CD4-positive, CD25-positive, alpha-beta regulatory T cell (primary cell): ENCODE measurements at regions not wholly inside any gene's neighbourhood (a gene's known extent, or its start where the extent isn't known, plus 50 kb on each side); places are given as distances from the start of the nearest gene placed in this dataset.

Source experiments
- ATAC-seq, 2 donors: fragments of 150-1000 bp; cut with Tn5 transposase; one replicate each; pipeline ENCODE4 v1.10.0; 2021; ENCODE audit warnings: low read depth in 2 of 2, moderate number of reproducible peaks in 2 of 2, moderate library complexity in 1 of 2
- DNase-seq, 3 donors: peaks; one replicate each; pipeline versions ENCODE4 v3.0.0 to v3.0.0-alpha.2; 2012 to 2022; ENCODE audit warnings: mixed read lengths in 1 of 3
- H3K27ac ChIP-seq: one replicate; pipeline ENCODE4 v1.7.0; 2013; ENCODE audit warnings: mild to moderate bottlenecking, low read length; ENCODE audit not compliant: insufficient read depth, poor library complexity, severe bottlenecking
- H3K27me3 ChIP-seq: one replicate; pipeline ENCODE4 v1.7.0; 2013; ENCODE audit warnings: low read length; ENCODE audit not compliant: control insufficient read depth, insufficient read depth
- H3K36me3 ChIP-seq: one replicate; pipeline ENCODE4 v1.7.0; 2013; ENCODE audit warnings: mild to moderate bottlenecking, low read length, moderate library complexity; ENCODE audit not compliant: control insufficient read depth, insufficient read depth
- H3K4me1 ChIP-seq: 2 replicates; pipeline ENCODE4 v1.7.0; 2013; ENCODE audit warnings: mild to moderate bottlenecking, low read length; ENCODE audit not compliant: insufficient read depth, control insufficient read depth, poor library complexity, severe bottlenecking
- H3K4me3 ChIP-seq: one replicate; pipeline ENCODE4 v1.7.0; 2013; ENCODE audit warnings: low read depth, mild to moderate bottlenecking, low read length, moderate library complexity
- H3K9me3 ChIP-seq, 2 experiments: 1 replicate in 1 of 2; 2 replicates in 1 of 2; pipeline ENCODE4 v1.7.0; 2013; ENCODE audit warnings: low read length in 2 of 2, mild to moderate bottlenecking in 1 of 2, moderate library complexity in 1 of 2; ENCODE audit not compliant: control insufficient read depth in 2 of 2
- H3K27ac Mint-ChIP-seq, 3 donors: one replicate each; pipeline ENCODE4 v1.8.0; 2020 to 2022; ENCODE audit warnings: mild to moderate bottlenecking in 3 of 3, mixed read lengths in 3 of 3, moderate library complexity in 2 of 3
- H3K27me3 Mint-ChIP-seq: one replicate; pipeline ENCODE4 v1.8.0; 2022; ENCODE audit warnings: mild to moderate bottlenecking, mixed read lengths
- H3K36me3 Mint-ChIP-seq: one replicate; pipeline ENCODE4 v1.8.0; 2020; ENCODE audit warnings: mixed read lengths
- H3K4me1 Mint-ChIP-seq, 4 donors: one replicate each; pipeline ENCODE4 v1.8.0; 2020 to 2022; ENCODE audit warnings: mixed read lengths in 4 of 4, mild to moderate bottlenecking in 1 of 4
- H3K4me3 Mint-ChIP-seq, 4 donors: one replicate each; pipeline ENCODE4 v1.8.0; 2020 to 2022; ENCODE audit warnings: mild to moderate bottlenecking in 4 of 4, mixed read lengths in 4 of 4, moderate library complexity in 3 of 4
- H3K9me3 Mint-ChIP-seq, 7 donors: one replicate each; pipeline ENCODE4 v1.8.0; 2020 to 2022; ENCODE audit warnings: mixed read lengths in 7 of 7, mild to moderate bottlenecking in 3 of 7, moderate library complexity in 2 of 7

- H3K27me3 Mint-ChIP-seq, result no peaks in the 10 kb centered on the region
- no peaks in the 10 kb centered on the region for H3K36me3 Mint-ChIP-seq
- no peak overlapping the region for H3K4me3 ChIP-seq
- no peaks in the 10 kb centered on the region for H3K4me1 Mint-ChIP-seq
- no peak overlapping the region for H3K27ac ChIP-seq
- H3K36me3 ChIP-seq, result no peaks in the 10 kb centered on the region
- H3K4me3 Mint-ChIP-seq, result no peak overlapping the region
- H3K27me3 ChIP-seq, result no peaks in the 10 kb centered on the region
- ATAC-seq (no peak), DNase-seq (no peak)
- H3K27ac Mint-ChIP-seq, result no peak overlapping the region
- peaks cover 0 to 5% (median 0%) of the 10 kb centered on the region in 7 donors for H3K9me3 Mint-ChIP-seq
- no peaks in the 10 kb centered on the region for H3K9me3 ChIP-seq
- no peaks in the 10 kb centered on the region for H3K4me1 ChIP-seq
These were observed 184.6 kb upstream of the EGLN3 start for GRCh38 chr14:34135492-34135891.

GRCh38 chr14:34134484-34134883, 183.6 kb upstream of the EGLN3 start:
- Mint-ChIP-seq H3K36me3 (no peaks in the 10 kb centered on the region), H3K4me3 (no peak overlapping the region), H3K27me3 (no peaks in the 10 kb centered on the region), H3K27ac (no peak overlapping the region), H3K4me1 (no peaks in the 10 kb centered on the region), H3K9me3 (peaks cover 0 to 5% (median 0%) of the 10 kb centered on the region in 7 donors)
- Histone ChIP-seq H3K9me3 (no peaks in the 10 kb centered on the region), H3K27ac (no peak overlapping the region), H3K27me3 (no peaks in the 10 kb centered on the region), H3K4me1 (no peaks in the 10 kb centered on the region), H3K4me3 (no peak overlapping the region), H3K36me3 (no peaks in the 10 kb centered on the region)
- ATAC-seq, result no peak
- DNase-seq, result no peak

GRCh38 chr14:34129927-34130552, 179.2 kb upstream of the EGLN3 start:
- no peaks in the 10 kb centered on the region for H3K4me1 ChIP-seq
- no peaks in the 10 kb centered on the region for H3K9me3 ChIP-seq
- H3K27me3 ChIP-seq, result no peaks in the 10 kb centered on the region
- Mint-ChIP-seq H3K27me3 (no peaks in the 10 kb centered on the region), H3K4me1 (no peaks in the 10 kb centered on the region), H3K9me3 (peaks cover 0 to 2% (median 0%) of the 10 kb centered on the region in 7 donors), H3K4me3 (no peak overlapping the region), H3K36me3 (no peaks in the 10 kb centered on the region), H3K27ac (no peak overlapping the region)
- no peak overlapping the region for H3K4me3 ChIP-seq
- H3K36me3 ChIP-seq, result no peaks in the 10 kb centered on the region
- H3K27ac ChIP-seq, result no peak overlapping the region
- no peak for ATAC-seq
- DNase-seq, result no peak

GRCh38 chr14:34128665-34129064, 177.8 kb upstream of the EGLN3 start:
- Histone ChIP-seq H3K27ac (no peak overlapping the region), H3K4me3 (no peak overlapping the region), H3K27me3 (no peaks in the 10 kb centered on the region), H3K36me3 (no peaks in the 10 kb centered on the region), H3K4me1 (no peaks in the 10 kb centered on the region), H3K9me3 (no peaks in the 10 kb centered on the region)
- H3K27me3 Mint-ChIP-seq, result no peaks in the 10 kb centered on the region
- no peaks in the 10 kb centered on the region for H3K4me1 Mint-ChIP-seq
- H3K9me3 Mint-ChIP-seq, result peaks cover 0 to 2% (median 0%) of the 10 kb centered on the region in 7 donors
- H3K27ac Mint-ChIP-seq, result no peak overlapping the region
- H3K36me3 Mint-ChIP-seq, result no peaks in the 10 kb centered on the region
- DNase-seq (no peak), ATAC-seq (no peak)
- no peak overlapping the region for H3K4me3 Mint-ChIP-seq

- no peaks in the 10 kb centered on the region for H3K4me1 ChIP-seq
- no peaks in the 10 kb centered on the region for H3K27me3 ChIP-seq
- no peak overlapping the region for H3K4me3 Mint-ChIP-seq
- no peak overlapping the region for H3K4me3 ChIP-seq
- peaks cover 0 to 1% (median 0%) of the 10 kb centered on the region in 7 donors for H3K9me3 Mint-ChIP-seq
- no peaks in the 10 kb centered on the region for H3K27me3 Mint-ChIP-seq
- DNase-seq (no peak), ATAC-seq (no peak)
- H3K27ac Mint-ChIP-seq, result no peak overlapping the region
- no peaks in the 10 kb centered on the region for H3K36me3 ChIP-seq
- H3K4me1 Mint-ChIP-seq, result no peaks in the 10 kb centered on the region
- no peaks in the 10 kb centered on the region for H3K9me3 ChIP-seq
- no peaks in the 10 kb centered on the region for H3K36me3 Mint-ChIP-seq
- no peak overlapping the region for H3K27ac ChIP-seq
These were observed 175.7 kb upstream of the EGLN3 start for GRCh38 chr14:34126586-34126985.

GRCh38 chr14:34124585-34124984, 173.7 kb upstream of the EGLN3 start:
- ATAC-seq (no peak), DNase-seq (no peak)
- H3K36me3 ChIP-seq, result no peaks in the 10 kb centered on the region
- Mint-ChIP-seq H3K27me3 (no peaks in the 10 kb centered on the region), H3K4me3 (no peak overlapping the region), H3K9me3 (peaks cover 0 to 2% (median 0%) of the 10 kb centered on the region in 7 donors), H3K36me3 (no peaks in the 10 kb centered on the region), H3K27ac (no peak overlapping the region), H3K4me1 (no peaks in the 10 kb centered on the region)
- no peaks in the 10 kb centered on the region for H3K27me3 ChIP-seq
- H3K9me3 ChIP-seq, result no peaks in the 10 kb centered on the region
- H3K4me3 ChIP-seq, result no peak overlapping the region
- no peaks in the 10 kb centered on the region for H3K4me1 ChIP-seq
- H3K27ac ChIP-seq, result no peak overlapping the region

GRCh38 chr14:34122650-34123049, 171.8 kb upstream of the EGLN3 start:
- no peak overlapping the region for H3K4me3 ChIP-seq
- H3K4me1 ChIP-seq, result no peaks in the 10 kb centered on the region
- no peak for ATAC-seq
- DNase-seq, result no peak
- H3K27me3 ChIP-seq, result no peaks in the 10 kb centered on the region
- Mint-ChIP-seq H3K36me3 (no peaks in the 10 kb centered on the region), H3K4me1 (no peaks in the 10 kb centered on the region), H3K27ac (no peak overlapping the region), H3K4me3 (no peak overlapping the region), H3K27me3 (no peaks in the 10 kb centered on the region), H3K9me3 (peaks cover 0 to 2% (median 0%) of the 10 kb centered on the region in 7 donors)
- no peak overlapping the region for H3K27ac ChIP-seq
- no peaks in the 10 kb centered on the region for H3K36me3 ChIP-seq
- no peaks in the 10 kb centered on the region for H3K9me3 ChIP-seq

GRCh38 chr14:34122081-34122480, 171.2 kb upstream of the EGLN3 start:
- Histone ChIP-seq H3K27ac (no peak overlapping the region), H3K4me3 (no peak overlapping the region), H3K36me3 (no peaks in the 10 kb centered on the region), H3K4me1 (no peaks in the 10 kb centered on the region), H3K27me3 (no peaks in the 10 kb centered on the region), H3K9me3 (no peaks in the 10 kb centered on the region)
- ATAC-seq (no peak), DNase-seq (no peak)
- no peaks in the 10 kb centered on the region for H3K36me3 Mint-ChIP-seq
- H3K27ac Mint-ChIP-seq, result no peak overlapping the region
- H3K27me3 Mint-ChIP-seq, result no peaks in the 10 kb centered on the region
- no peaks in the 10 kb centered on the region for H3K4me1 Mint-ChIP-seq
- no peak overlapping the region for H3K4me3 Mint-ChIP-seq
- peaks cover 0 to 2% (median 0%) of the 10 kb centered on the region in 7 donors for H3K9me3 Mint-ChIP-seq
